KMS-11 (cell line): ENCODE measurements at regions not wholly inside any gene's neighbourhood (a gene's known extent, or its start where the extent isn't known, plus 50 kb on each side); places are given as distances from the start of the nearest gene placed in this dataset.

Experiments used
- H2AFZ ChIP-seq: fragments of 200-600 bp; sonication (generic); 2 replicates; pipeline ENCODE4 v1.6.1; 2016; ENCODE audit warnings: antibody characterized with exemption, mixed run types, low read depth
- H3K27ac ChIP-seq: fragments of 200-600 bp; sonication (generic); 2 replicates; pipeline ENCODE4 v1.6.1; 2016; ENCODE audit warnings: mild to moderate bottlenecking, mixed run types
- H3K27me3 ChIP-seq: fragments of 200-600 bp; sonication (generic); 2 replicates; pipeline ENCODE4 v1.6.1; 2017; ENCODE audit warnings: mild to moderate bottlenecking, low read depth, mixed run types, moderate library complexity; ENCODE audit not compliant: insufficient read depth
- H3K36me3 ChIP-seq: fragments of 200-600 bp; sonication (generic); 2 replicates; pipeline ENCODE4 v1.6.1; 2017; ENCODE audit warnings: mild to moderate bottlenecking, mixed run types; ENCODE audit not compliant: insufficient read depth
- H3K4me1 ChIP-seq: fragments of 200-600 bp; sonication (generic); 2 replicates; pipeline ENCODE4 v1.6.1; 2016; ENCODE audit warnings: mild to moderate bottlenecking, low read depth, mixed run types; ENCODE audit not compliant: poor library complexity, severe bottlenecking
- H3K4me2 ChIP-seq: fragments of 200-600 bp; sonication (generic); 2 replicates; pipeline ENCODE4 v1.7.0; 2016; ENCODE audit warnings: mild to moderate bottlenecking, mixed run types
- H3K4me3 ChIP-seq: fragments of 200-600 bp; sonication (generic); IDR thresholded peaks from 2 replicates; pipeline ENCODE4 v1.6.1; 2017; ENCODE audit warnings: low read depth, low read length, mixed read lengths; ENCODE audit not compliant: insufficient read depth
- H3K79me2 ChIP-seq: fragments of 200-600 bp; sonication (generic); 2 replicates; pipeline ENCODE4 v1.6.1; 2016; ENCODE audit warnings: low read depth, mixed run types; ENCODE audit not compliant: insufficient read depth
- H3K9ac ChIP-seq: fragments of 200-600 bp; sonication (generic); 2 replicates; pipeline ENCODE4 v1.6.1; 2016; ENCODE audit warnings: mild to moderate bottlenecking, mixed run types
- H4K20me1 ChIP-seq: fragments of 200-600 bp; sonication (generic); 2 replicates; pipeline ENCODE4 v1.6.1; 2016; ENCODE audit warnings: mild to moderate bottlenecking, mixed run types; ENCODE audit not compliant: insufficient read depth
- CTCF ChIP-seq: fragments of 200-600 bp; sonication (generic); conservative IDR thresholded peaks from 2 replicates; pipeline ENCODE4 v1.6.1; 2017; ENCODE audit warnings: low read depth, mild to moderate bottlenecking, antibody characterized with exemption, low read length, moderate library complexity, mixed read lengths

DNA sequence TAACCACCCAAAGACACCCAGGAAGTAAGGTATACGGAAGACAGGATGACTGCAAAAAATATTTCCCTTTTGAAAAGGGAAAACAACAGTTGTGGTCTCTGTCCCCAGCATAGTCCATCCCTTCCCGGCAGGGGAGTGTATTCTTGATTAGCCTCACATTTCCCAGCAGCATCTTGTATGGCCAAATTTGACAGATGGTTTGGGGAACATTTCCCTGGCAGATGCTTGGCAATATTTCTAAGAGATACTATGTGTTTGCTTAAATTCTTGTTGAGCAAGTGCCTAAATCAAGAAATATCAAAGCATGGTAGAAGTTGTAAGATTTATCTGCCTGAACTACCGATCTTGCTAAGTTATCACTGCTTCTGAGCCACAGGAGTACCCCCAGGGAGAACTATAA is 56.9 kb upstream of the TPK1 start:
- Histone ChIP-seq H3K36me3 (no peaks in the 10 kb centered on the region), H3K4me1 (no peaks in the 10 kb centered on the region), H3K4me2 (no peak overlapping the region), H3K27me3 (no peaks in the 10 kb centered on the region), H2AFZ (no peak overlapping the region), H3K27ac (no peak overlapping the region), H3K9ac (no peak overlapping the region), H3K4me3 (no peak overlapping the region), H4K20me1 (no peaks in the 10 kb centered on the region), H3K79me2 (no peaks in the 10 kb centered on the region)
- TF ChIP-seq CTCF = no peak
